GM12873 (cell line): ENCODE measurements at regions not wholly inside any gene's neighbourhood (a gene's known extent, or its start where the extent isn't known, plus 50 kb on each side); places are given as distances from the start of the nearest gene placed in this dataset.

Source experiments
- CTCF ChIP-seq: IDR thresholded peaks from 2 replicates; pipeline ENCODE4 v1.5.1; 2012; ENCODE audit warnings: low read depth, mild to moderate bottlenecking, moderate library complexity, low read length, control low read depth; ENCODE audit not compliant: insufficient read depth; ENCODE audit errors: missing control alignments

- no peak for TF ChIP-seq CTCF
These were observed 426.2 kb upstream of the KLHL1 start for GRCh38 chr13:70534466-70534865.

- TF ChIP-seq CTCF, result no peak
These were observed 421.4 kb upstream of the KLHL1 start for GRCh38 chr13:70529652-70530051.

GRCh38 chr13:70527599-70527998, 419.3 kb upstream of the KLHL1 start:
- no peak for TF ChIP-seq CTCF

GRCh38 chr13:70523622-70524021, 415.4 kb upstream of the KLHL1 start:
- no peak for TF ChIP-seq CTCF

GRCh38 chr13:70520275-70521036, 412.2 kb upstream of the KLHL1 start:
- TF ChIP-seq CTCF, result no peak

GRCh38 chr13:70518081-70518480, 409.8 kb upstream of the KLHL1 start:
- TF ChIP-seq CTCF, result no peak

- no peak for TF ChIP-seq CTCF
These were observed 408.0 kb upstream of the KLHL1 start for GRCh38 chr13:70516226-70516625.
